PC-9 (cell line): ENCODE measurements at regions not wholly inside any gene's neighbourhood (a gene's known extent, or its start where the extent isn't known, plus 50 kb on each side); places are given as distances from the start of the nearest gene placed in this dataset.

Experiments
- BruUV-seq: library from RNA; stranded (reverse); fragments of 400-500 nt; replicated peaks from 2 replicates; lab custom pipeline; 2021; lab: Mats Ljungman, UMichigan
- CTCF ChIA-PET: fragments of 300-600 bp; sonication (Branson Sonifier 250); formaldehyde crosslinking; loops from one replicate; lab custom pipeline; 2022; ENCODE audit warnings: antibody characterized with exemption; lab: Charles Lee
- POLR2A ChIA-PET: fragments of 300-600 bp; sonication (Branson Sonifier 250); formaldehyde crosslinking; loops from one replicate; lab custom pipeline; 2022; ENCODE audit warnings: antibody characterized with exemption; ENCODE audit not compliant: unreplicated experiment; lab: Charles Lee
- DNase-seq, 2 experiments: peaks; one replicate each; pipeline versions ENCODE4 v3.0.0 to v3.0.0-alpha.2; 2015 to 2022; ENCODE audit warnings: mixed read lengths in 1 of 2
- H2AFZ ChIP-seq: fragments of 200-600 bp; sonication (generic); 2 replicates; pipeline ENCODE4 v1.8.1; 2017; ENCODE audit warnings: antibody characterized with exemption
- H3F3A ChIP-seq: fragments of 200-600 bp; sonication (generic); 2 replicates; pipeline ENCODE4 v1.8.1; 2017; ENCODE audit warnings: antibody characterized with exemption, mild to moderate bottlenecking, low read depth; ENCODE audit not compliant: insufficient read depth
- H3K27ac ChIP-seq: fragments of 200-600 bp; sonication (generic); 2 replicates; pipeline ENCODE4 v1.6.1; 2016; ENCODE audit warnings: mixed run types
- H3K27me3 ChIP-seq: fragments of 200-600 bp; sonication (generic); 2 replicates; pipeline ENCODE4 v1.6.1; 2016; ENCODE audit warnings: low read depth, mixed run types; ENCODE audit not compliant: insufficient read depth
- H3K36me3 ChIP-seq: fragments of 200-600 bp; sonication (generic); 2 replicates; pipeline ENCODE4 v1.6.1; 2016; ENCODE audit warnings: low read depth, mixed run types
- H3K4me1 ChIP-seq: fragments of 200-600 bp; sonication (generic); replicated peaks from 2 replicates; pipeline ENCODE4 v1.6.1; 2016; ENCODE audit warnings: mixed run types; ENCODE audit not compliant: insufficient read depth
- H3K4me2 ChIP-seq: fragments of 200-600 bp; sonication (generic); 2 replicates; pipeline ENCODE4 v1.6.1; 2017; ENCODE audit warnings: mixed run types
- H3K4me3 ChIP-seq: fragments of 200-600 bp; sonication (generic); 2 replicates; pipeline ENCODE4 v1.6.1; 2016; ENCODE audit warnings: mixed run types
- H3K79me2 ChIP-seq: fragments of 200-600 bp; sonication (generic); 2 replicates; pipeline ENCODE4 v1.6.1; 2017; ENCODE audit warnings: low read depth, mixed run types
- H3K9me2 ChIP-seq: fragments of 200-600 bp; sonication (generic); 2 replicates; pipeline ENCODE4 v1.8.1; 2017; ENCODE audit warnings: mild to moderate bottlenecking; ENCODE audit not compliant: insufficient read depth
- H3K9me3 ChIP-seq: fragments of 200-600 bp; sonication (generic); 2 replicates; pipeline ENCODE4 v1.8.1; 2016; ENCODE audit warnings: low read depth; ENCODE audit not compliant: insufficient read depth
- H4K20me1 ChIP-seq: fragments of 200-600 bp; sonication (generic); 2 replicates; pipeline ENCODE4 v1.8.1; 2017; ENCODE audit not compliant: insufficient read depth
- EZH2 ChIP-seq: fragments of 200-600 bp; sonication (generic); IDR thresholded peaks from 2 replicates; pipeline ENCODE4 v1.8.0; 2017; ENCODE audit warnings: antibody characterized with exemption, low read depth
- intact Hi-C: fragments of 100-400 bp; cut with micrococcal nuclease; formaldehyde crosslinking; loops from one replicate; pipeline ENCODE4 v1.10.0; 2022; ENCODE audit not compliant: unreplicated experiment
- TF ChIP-seq, protein P1 (sequence below): fragments of 200-600 bp; sonication (generic); conservative IDR thresholded peaks from 2 replicates; pipeline ENCODE4 v1.6.1; 2017; ENCODE audit warnings: mixed run types, antibody characterized with exemption, mild to moderate bottlenecking, moderate library complexity

DNA sequence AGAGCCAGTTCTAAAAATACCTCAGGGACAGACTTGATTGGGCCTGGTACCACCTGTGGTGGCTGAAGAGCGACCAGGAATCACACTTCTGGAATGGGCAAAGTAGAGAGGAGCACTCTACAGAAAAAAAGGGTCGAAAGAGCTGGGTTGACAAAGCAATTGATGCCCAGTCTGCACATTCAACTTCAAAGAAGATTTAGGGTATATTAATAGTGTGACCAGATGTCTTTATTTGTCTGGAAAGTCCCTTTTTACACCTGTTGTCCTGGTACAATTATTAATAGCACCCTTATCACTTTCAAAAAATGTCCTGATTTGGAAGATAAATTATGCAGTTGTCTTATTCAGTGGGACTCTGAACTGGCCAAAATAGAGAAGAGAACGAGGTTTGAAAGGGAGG, 137.5 kb downstream of the DYRK2 start:
- Histone ChIP-seq H3K9me3 (peaks cover 7% of the 10 kb centered on the region; the same call in 1 of the 2 replicates), H3K4me1 (no peaks in the 10 kb centered on the region), H3K27me3 (no peaks in the 10 kb centered on the region), H3K79me2 (no peaks in the 10 kb centered on the region), H4K20me1 (no peaks in the 10 kb centered on the region), H2AFZ (no peak overlapping the region), H3K4me2 (no peak overlapping the region), H3K4me3 (no peak overlapping the region), H3K36me3 (no peaks in the 10 kb centered on the region), H3K9me2 (no peaks in the 10 kb centered on the region), H3K27ac (no peak overlapping the region), H3F3A (no peaks in the 10 kb centered on the region)
- no peak for DNase-seq
- BruUV-seq = no TSS peak
- ChIA-PET CTCF (no interaction called here), POLR2A (no interaction called here)
- intact Hi-C loops = no loop called here
- TF ChIP-seq EZH2 = no peak
- TF ChIP-seq, protein P1, sequence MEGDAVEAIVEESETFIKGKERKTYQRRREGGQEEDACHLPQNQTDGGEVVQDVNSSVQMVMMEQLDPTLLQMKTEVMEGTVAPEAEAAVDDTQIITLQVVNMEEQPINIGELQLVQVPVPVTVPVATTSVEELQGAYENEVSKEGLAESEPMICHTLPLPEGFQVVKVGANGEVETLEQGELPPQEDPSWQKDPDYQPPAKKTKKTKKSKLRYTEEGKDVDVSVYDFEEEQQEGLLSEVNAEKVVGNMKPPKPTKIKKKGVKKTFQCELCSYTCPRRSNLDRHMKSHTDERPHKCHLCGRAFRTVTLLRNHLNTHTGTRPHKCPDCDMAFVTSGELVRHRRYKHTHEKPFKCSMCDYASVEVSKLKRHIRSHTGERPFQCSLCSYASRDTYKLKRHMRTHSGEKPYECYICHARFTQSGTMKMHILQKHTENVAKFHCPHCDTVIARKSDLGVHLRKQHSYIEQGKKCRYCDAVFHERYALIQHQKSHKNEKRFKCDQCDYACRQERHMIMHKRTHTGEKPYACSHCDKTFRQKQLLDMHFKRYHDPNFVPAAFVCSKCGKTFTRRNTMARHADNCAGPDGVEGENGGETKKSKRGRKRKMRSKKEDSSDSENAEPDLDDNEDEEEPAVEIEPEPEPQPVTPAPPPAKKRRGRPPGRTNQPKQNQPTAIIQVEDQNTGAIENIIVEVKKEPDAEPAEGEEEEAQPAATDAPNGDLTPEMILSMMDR = no peak

DNA sequence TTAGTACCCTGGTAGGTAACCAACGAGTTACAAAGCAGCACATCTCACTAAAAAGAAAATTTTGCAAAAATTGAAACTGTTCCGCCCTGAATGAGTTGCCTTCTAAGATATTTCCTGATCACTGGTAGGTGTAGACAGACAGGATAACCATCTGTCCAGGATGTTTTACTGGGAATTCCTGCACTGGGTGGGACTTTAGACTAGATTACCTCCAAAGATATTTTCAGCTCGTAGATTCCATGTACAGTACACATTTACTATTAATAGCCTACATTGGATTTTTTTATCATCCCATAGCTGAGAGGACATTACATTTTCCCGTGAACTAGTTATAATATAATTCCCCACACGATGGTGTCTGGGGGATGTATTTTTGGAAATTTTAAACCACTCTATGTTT, 139.6 kb downstream of the DYRK2 start:
- POLR2A ChIA-PET = interaction anchor here (0.6 kb wide), 1 partner anchor 43 kb away, joined by 7 read pairs; no protein-coding TSS in a partner anchor
- Histone ChIP-seq H3K36me3 (no peaks in the 10 kb centered on the region), H2AFZ (no peak overlapping the region), H3K4me3 (no peak overlapping the region), H3K4me2 (no peak overlapping the region), H3K27me3 (no peaks in the 10 kb centered on the region), H3F3A (no peaks in the 10 kb centered on the region), H3K9me2 (no peaks in the 10 kb centered on the region), H4K20me1 (no peaks in the 10 kb centered on the region), H3K9me3 (peaks cover 4% of the 10 kb centered on the region; the same call in 1 of the 2 replicates), H3K4me1 (no peaks in the 10 kb centered on the region), H3K27ac (no peak overlapping the region), H3K79me2 (no peaks in the 10 kb centered on the region)
- CTCF ChIA-PET = interaction anchor here (1.0 kb wide), 1 partner anchor 155 kb away, joined by 3 read pairs; no protein-coding TSS in a partner anchor
- no TSS peak for BruUV-seq
- DNase-seq = no peak
- TF ChIP-seq, protein P1 = no peak
- intact Hi-C loops = no loop called here

DNA sequence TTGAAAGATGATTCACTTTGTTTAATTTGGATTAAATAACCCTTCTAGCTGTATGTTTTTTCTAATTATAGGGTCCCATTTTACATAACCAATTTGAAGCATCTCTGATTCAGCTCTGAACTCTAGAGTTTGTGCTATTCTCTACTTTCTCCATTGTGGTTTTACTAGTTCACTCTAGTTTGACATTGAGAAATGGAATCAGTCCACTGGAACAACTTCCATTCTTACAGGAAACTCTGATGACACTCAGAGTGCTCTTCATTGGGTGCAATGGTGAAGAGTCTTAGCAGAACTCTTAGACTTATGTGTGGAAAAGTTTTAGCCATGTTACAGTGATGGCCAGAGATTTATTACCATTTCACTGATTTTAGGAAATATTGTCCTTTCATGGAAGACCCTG, 140.7 kb downstream of the DYRK2 start:
- TF ChIP-seq EZH2 = no peak
- TF ChIP-seq, protein P1 = no peak
- no peak for DNase-seq
- no peak overlapping the region for H2AFZ ChIP-seq
- H3F3A ChIP-seq = no peaks in the 10 kb centered on the region
- no peaks in the 10 kb centered on the region for H3K79me2 ChIP-seq
- no peak overlapping the region for H3K4me2 ChIP-seq
- intact Hi-C loops = no loop called here
- POLR2A ChIA-PET = no interaction called here
- H3K9me2 ChIP-seq = no peaks in the 10 kb centered on the region
- no peak overlapping the region for H3K27ac ChIP-seq
- no peaks in the 10 kb centered on the region for H3K36me3 ChIP-seq
- H3K9me3 ChIP-seq = peaks cover 2% of the 10 kb centered on the region
- H4K20me1 ChIP-seq = no peaks in the 10 kb centered on the region
- no TSS peak for BruUV-seq
- no peaks in the 10 kb centered on the region for H3K4me1 ChIP-seq
- H3K27me3 ChIP-seq = no peaks in the 10 kb centered on the region
- CTCF ChIA-PET = interaction anchor here (1.0 kb wide), 1 partner anchor 153 kb away, joined by 3 read pairs; no protein-coding TSS in a partner anchor
- H3K4me3 ChIP-seq = no peak overlapping the region
